ENCODE measurements at regions not wholly inside any gene's neighbourhood (a gene's known extent, or its start where the extent isn't known, plus 50 kb on each side); places are given as distances from the start of the nearest gene placed in this dataset.

DNA sequence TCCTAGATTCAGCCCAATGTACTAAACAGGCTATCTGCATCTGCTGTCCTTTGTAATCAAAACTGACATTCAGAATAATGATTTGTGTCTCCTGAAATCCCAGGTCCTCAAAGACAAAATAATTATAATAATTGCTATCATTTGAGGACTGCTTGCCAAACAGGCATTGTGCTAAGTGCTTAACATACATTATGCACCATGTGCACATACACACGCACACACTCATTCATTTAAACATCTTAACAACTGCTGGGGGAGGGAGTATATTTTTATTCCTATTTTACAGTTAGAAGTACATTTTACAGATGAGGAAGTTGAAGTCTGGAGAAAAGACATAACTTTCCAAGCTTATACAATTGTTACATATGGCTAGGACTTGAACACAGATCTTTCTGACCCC, 308.0 kb upstream of the ZC3H12C start:
- WGBS = 95% methylated on average over 1 of the region's 1 CpG
- no peak overlapping the region for H3K4me3 ChIP-seq
- H3K9me3 ChIP-seq = no peaks in the 10 kb centered on the region
- H3K36me3 ChIP-seq = no peaks in the 10 kb centered on the region
- no peak for TF ChIP-seq POLR2A (IDR thresholded peaks at IDR 0.05)
- TF ChIP-seq POLR2AphosphoS5 (IDR thresholded peaks at IDR 0.05) = no peak
- TF ChIP-seq, protein P1, sequence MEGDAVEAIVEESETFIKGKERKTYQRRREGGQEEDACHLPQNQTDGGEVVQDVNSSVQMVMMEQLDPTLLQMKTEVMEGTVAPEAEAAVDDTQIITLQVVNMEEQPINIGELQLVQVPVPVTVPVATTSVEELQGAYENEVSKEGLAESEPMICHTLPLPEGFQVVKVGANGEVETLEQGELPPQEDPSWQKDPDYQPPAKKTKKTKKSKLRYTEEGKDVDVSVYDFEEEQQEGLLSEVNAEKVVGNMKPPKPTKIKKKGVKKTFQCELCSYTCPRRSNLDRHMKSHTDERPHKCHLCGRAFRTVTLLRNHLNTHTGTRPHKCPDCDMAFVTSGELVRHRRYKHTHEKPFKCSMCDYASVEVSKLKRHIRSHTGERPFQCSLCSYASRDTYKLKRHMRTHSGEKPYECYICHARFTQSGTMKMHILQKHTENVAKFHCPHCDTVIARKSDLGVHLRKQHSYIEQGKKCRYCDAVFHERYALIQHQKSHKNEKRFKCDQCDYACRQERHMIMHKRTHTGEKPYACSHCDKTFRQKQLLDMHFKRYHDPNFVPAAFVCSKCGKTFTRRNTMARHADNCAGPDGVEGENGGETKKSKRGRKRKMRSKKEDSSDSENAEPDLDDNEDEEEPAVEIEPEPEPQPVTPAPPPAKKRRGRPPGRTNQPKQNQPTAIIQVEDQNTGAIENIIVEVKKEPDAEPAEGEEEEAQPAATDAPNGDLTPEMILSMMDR (IDR thresholded peaks at IDR 0.05) = no peak
- no peaks in the 10 kb centered on the region for H3K27me3 ChIP-seq (replicated peaks; ENCODE audit: insufficient read depth)
- intact Hi-C loops (cut with DNase I) = no loop called here
- DNase-seq (ENCODE audit: low spot score) = no peak
- no peak overlapping the region for H3K27ac ChIP-seq
- H3K4me1 ChIP-seq (replicated peaks) = no peaks in the 10 kb centered on the region

DNA sequence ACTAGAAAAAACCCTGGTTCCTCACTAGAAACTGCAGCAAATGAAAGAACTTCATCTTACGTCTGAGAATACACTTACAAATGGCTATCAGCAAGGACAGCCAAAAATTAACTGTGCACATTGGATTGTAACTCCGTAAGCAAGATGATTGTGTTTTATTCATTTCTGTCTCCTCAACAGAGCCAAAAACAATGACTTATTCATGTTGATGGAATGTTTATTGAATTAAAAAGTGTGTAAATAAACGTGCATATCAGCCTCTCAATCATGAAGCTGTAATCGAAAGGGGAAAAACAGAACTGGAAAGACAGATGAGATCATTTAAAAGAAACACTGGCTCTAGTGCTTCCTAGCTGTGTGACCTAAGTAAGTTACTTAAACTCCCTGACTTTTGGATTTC, 307.5 kb upstream of the ZC3H12C start:
- WGBS = 17% methylated on average over 4 of the region's 4 CpGs
- no peak for TF ChIP-seq POLR2AphosphoS5 (IDR thresholded peaks at IDR 0.05)
- TF ChIP-seq, protein P1 (IDR thresholded peaks at IDR 0.05) = no peak
- TF ChIP-seq POLR2A (IDR thresholded peaks at IDR 0.05) = no peak
- no peaks in the 10 kb centered on the region for H3K36me3 ChIP-seq

DNA sequence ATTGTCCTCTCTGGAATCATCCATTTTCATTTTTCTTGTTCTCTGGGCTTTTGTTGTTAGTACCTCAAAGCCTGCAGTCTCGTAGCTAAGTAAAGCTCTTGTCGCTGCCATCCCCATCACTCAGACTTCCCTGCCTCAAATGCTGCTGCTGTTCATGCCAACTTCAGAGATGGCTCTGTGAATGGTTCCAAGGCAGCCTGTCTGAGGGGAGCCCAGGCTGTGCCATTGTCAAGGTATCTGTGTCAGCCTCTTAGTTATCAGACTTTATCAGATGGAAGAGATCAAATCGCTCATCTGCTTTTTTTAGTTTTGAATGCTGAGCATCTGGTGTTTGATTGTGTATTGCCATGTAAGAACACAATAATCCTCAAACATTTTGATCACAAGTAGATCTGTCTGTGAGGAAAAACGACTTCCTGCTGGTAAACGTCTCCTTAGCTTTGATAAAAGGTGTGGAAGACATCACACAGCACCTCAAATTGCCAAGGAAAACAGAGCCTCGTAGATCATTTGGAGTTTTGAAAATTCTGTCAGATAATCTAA, 304.2 kb upstream of the ZC3H12C start:
- Histone ChIP-seq H3K27ac (no peak overlapping the region), H3K4me1 (replicated peaks) (no peaks in the 10 kb centered on the region), H3K9me3 (no peaks in the 10 kb centered on the region), H3K27me3 (replicated peaks; ENCODE audit: insufficient read depth) (no peaks in the 10 kb centered on the region), H3K36me3 (no peaks in the 10 kb centered on the region), H3K4me3 (no peak overlapping the region)
- TF ChIP-seq POLR2AphosphoS5 (IDR thresholded peaks at IDR 0.05) = no peak
- no peak for TF ChIP-seq POLR2A (IDR thresholded peaks at IDR 0.05)
- TF ChIP-seq, protein P1 (IDR thresholded peaks at IDR 0.05) = no peak
- intact Hi-C loops (cut with DNase I) = no loop called here
- no peak for DNase-seq (ENCODE audit: low spot score)
- 53% methylated on average over 6 of the region's 6 CpGs for WGBS

More for the DNA sequence above, 307.5 kb upstream of the ZC3H12C start:
- no peak for DNase-seq (ENCODE audit: low spot score)
- Histone ChIP-seq H3K27me3 (replicated peaks; ENCODE audit: insufficient read depth) (no peaks in the 10 kb centered on the region), H3K4me1 (replicated peaks) (no peaks in the 10 kb centered on the region), H3K9me3 (no peaks in the 10 kb centered on the region), H3K4me3 (no peak overlapping the region), H3K27ac (no peak overlapping the region)
- intact Hi-C loops (cut with DNase I) = no loop called here

DNA sequence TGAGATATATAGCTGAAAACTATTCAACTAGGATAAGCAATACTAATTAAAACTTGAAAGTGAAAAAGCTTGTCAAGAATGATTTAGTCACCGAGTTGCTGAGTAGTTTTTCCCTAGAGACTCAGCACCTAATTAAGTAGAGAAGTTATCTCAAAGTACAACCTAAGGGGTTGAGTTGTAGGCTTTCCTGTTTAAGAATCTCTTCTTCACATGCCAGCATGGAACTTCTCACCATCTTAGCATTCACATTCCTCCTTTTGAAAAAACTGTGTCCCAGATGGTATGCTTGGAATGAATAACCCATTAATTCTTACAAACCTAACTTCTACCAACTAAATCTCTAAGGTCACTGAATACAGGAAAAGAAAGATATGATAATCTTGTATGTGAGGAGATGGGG, 303.3 kb upstream of the ZC3H12C start:
- WGBS = 69% methylated on average over 1 of the region's 1 CpG
- no peaks in the 10 kb centered on the region for H3K36me3 ChIP-seq
- H3K9me3 ChIP-seq = no peaks in the 10 kb centered on the region
- H3K27ac ChIP-seq = no peak overlapping the region
- no peaks in the 10 kb centered on the region for H3K4me1 ChIP-seq (replicated peaks)
- no peak overlapping the region for H3K4me3 ChIP-seq
- H3K27me3 ChIP-seq (replicated peaks; ENCODE audit: insufficient read depth) = no peaks in the 10 kb centered on the region
- no peak for DNase-seq (ENCODE audit: low spot score)
- no peak for TF ChIP-seq POLR2A (IDR thresholded peaks at IDR 0.05)
- intact Hi-C loops (cut with DNase I) = no loop called here

DNA sequence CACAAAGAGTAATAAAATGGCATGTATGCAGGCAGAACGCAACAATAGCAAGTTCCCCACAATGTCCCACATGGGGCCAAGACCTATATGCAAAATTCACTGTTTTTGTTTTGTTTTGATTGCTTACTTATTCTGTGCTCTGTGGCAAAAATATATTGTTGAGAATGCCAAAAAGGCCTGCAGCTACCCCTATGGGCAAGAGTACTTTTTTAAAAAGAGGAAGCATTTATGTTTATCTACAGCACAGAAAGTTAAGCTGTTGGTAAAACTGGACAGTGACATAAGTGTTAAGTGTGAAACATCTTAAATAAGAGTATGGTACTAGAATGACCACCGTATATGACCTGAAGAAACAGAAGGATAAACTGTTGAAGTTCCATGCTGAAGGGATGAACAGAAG, 301.9 kb upstream of the ZC3H12C start:
- 81% methylated on average over 2 of the region's 2 CpGs for WGBS
- no peak overlapping the region for H3K4me3 ChIP-seq
- H3K27me3 ChIP-seq (replicated peaks; ENCODE audit: insufficient read depth) = no peaks in the 10 kb centered on the region
- no peaks in the 10 kb centered on the region for H3K4me1 ChIP-seq (replicated peaks)
- no peak for DNase-seq (ENCODE audit: low spot score)
- no peaks in the 10 kb centered on the region for H3K36me3 ChIP-seq
- intact Hi-C loops (cut with DNase I) = no loop called here
- H3K9me3 ChIP-seq = no peaks in the 10 kb centered on the region
- TF ChIP-seq POLR2A (IDR thresholded peaks at IDR 0.05) (no peak), POLR2AphosphoS5 (IDR thresholded peaks at IDR 0.05) (no peak)
- TF ChIP-seq, protein P1 (IDR thresholded peaks at IDR 0.05) = no peak
- no peak overlapping the region for H3K27ac ChIP-seq

All from prostate gland (tissue), 2 donors.